ENCODE measurements at regions not wholly inside any gene's neighbourhood (a gene's known extent, or its start where the extent isn't known, plus 50 kb on each side); places are given as distances from the start of the nearest gene placed in this dataset.

DNA sequence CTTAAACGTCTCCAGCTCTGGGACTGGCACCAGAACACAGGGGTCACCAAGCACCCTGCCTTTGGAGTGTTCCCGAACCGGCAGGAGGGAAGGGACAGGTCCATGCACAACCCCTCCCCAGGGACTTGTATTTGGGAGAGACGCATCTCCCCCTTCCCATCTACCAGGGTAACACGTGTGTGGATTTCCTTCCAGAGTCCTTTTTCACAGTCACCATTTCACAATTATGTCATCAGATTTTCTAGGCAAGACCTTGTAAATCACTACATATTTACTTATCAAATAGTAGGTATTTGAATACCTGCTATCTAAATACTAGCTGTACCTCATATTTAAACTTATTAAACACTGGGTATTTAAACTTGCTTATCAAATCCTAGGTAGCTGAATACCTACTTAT lies 57.4 kb upstream of the AJAP1 start:
- no peak for DNase-seq

- DNase-seq: no peak
Measured at GRCh38 chr1:4598561-4598960, 55.8 kb upstream of the AJAP1 start.

- DNase-seq: no peak
Measured at GRCh38 chr1:4599521-4599920, 54.9 kb upstream of the AJAP1 start.

GRCh38 chr1:4599951-4600481 lies 54.4 kb upstream of the AJAP1 start:
- DNase-seq: no peak

DNA sequence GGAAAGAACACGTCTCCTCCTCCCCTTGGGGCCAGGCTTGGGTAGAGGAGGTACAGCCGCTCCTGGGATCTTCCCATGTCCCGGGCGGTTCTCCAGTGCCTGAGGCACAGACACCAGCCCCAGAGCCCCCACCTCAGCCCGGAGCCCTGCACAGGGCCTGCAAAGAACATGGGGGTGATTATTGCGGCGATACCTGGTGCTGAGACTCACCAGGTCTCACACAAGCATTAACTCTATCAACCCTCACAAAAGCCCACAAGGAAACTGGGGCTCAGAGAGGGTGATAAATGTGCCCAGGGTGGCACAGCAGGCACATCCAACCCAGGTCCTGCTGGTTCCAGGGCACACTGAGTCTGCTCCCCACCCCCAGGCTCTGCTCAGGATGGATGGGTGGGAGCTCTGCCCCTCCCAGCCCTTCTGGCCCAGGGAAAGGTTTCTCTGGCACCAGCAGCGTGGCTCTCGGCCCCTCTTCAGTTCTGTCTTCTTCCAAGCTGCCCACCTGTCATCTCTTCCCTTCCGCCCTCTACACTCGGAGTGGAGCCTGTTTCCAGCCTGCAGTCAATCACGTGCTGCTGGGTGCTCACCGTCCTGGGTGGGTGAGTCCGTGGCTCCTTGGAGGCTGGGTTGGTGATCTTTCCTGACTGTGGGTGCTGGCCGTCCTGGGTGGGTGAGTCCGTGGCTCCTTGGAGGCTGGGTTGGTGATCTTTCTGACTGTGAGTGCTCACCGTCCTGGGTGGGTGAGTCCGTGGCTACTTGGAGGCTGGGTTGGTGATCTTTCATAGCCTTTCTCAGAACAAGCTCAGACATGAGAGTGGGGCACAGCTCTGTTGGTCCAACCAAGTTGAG lies 53.6 kb upstream of the AJAP1 start:
- no peak for DNase-seq

- DNase-seq: no peak
Measured at GRCh38 chr1:4601941-4602340, 52.5 kb upstream of the AJAP1 start.

DNA sequence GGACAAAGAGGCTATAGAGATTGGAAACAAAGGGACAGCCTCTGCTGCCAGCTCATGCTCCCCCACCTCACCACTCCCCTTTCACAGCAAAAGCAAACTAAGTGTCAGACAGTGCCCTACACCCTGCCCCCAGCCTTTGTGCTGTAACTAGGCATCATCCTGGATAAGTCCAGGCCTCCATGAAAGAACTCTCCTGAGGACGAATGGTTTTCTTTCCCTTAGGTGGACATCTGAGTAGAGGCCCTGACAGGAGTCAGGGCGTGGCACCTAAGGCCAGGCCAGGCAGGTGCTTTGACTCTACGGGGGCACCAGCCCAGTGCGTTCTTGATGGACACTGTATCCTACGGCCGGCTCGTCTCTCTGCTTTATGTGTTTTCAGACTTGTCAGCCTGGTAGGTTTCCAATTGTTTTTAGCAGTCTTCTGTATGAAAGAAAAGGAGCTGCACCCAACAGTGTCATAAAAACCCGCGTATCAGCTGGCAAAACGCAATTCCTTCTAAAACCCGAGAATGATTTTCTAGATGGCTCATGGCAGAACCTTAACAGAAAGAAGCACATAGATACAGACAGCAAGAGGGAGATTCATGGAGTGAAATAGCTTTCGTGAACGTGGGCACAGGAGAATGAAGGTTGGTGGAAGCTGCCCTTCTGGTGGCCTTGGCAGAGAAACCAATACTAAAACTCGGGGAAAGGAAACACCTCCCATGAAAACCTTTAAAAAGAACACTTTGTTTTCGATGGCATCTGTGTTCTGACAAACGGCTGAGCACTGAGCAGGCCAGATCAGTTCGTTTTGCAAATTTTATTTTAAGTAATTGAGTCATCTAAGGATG lies 51.7 kb upstream of the AJAP1 start:
- DNase-seq: no peak

GRCh38 chr1:4603295-4604110 lies 50.9 kb upstream of the AJAP1 start:
- DNase-seq: no peak

Measured in activated T-cell treated with anti-CD3 and anti-CD28 coated beads, Interleukin-2, amount 50 U/mL, for 48 hours (primary cell).